Keratinocyte (primary cell): ENCODE measurements at regions not wholly inside any gene's neighbourhood (a gene's known extent, or its start where the extent isn't known, plus 50 kb on each side); places are given as distances from the start of the nearest gene placed in this dataset.
A peak's percentile ranks its signal among the peaks of the same experiment; 100 is the strongest.
"Not testable (repeated sequence)": the region's sequence is repeated elsewhere in the genome, so short reads cannot be mapped to it uniquely, and the experiment has no call there.

Source experiments
- DNase-seq: peaks from one replicate; pipeline ENCODE4 v3.0.0-alpha.2; 2011; ENCODE audit warnings: low read depth, missing footprints, low spot score
- FAIRE-seq: peaks from 2 replicates; lab custom pipeline; 2011; peaks lifted over from hg19 to GRCh38; lab: Jason Lieb, UNC
- H2AFZ ChIP-seq: 2 replicates; pipeline ENCODE4 v1.6.0; 2012; ENCODE audit warnings: low read length, control low read depth, inconsistent platforms; ENCODE audit not compliant: control insufficient read depth
- H3K27ac ChIP-seq: 2 replicates; pipeline ENCODE4 v1.5.1; 2011; ENCODE audit warnings: low read length; ENCODE audit not compliant: control insufficient read depth, insufficient read depth
- H3K27me3 ChIP-seq: 3 replicates; pipeline ENCODE4 v1.6.0; 2011; ENCODE audit warnings: low read length; ENCODE audit not compliant: control insufficient read depth, insufficient read depth; ENCODE audit errors: extremely low read depth
- H3K36me3 ChIP-seq, 2 experiments: 2 replicates in 1 of 2; 3 replicates in 1 of 2; pipeline ENCODE4 v1.5.1; 2011; ENCODE audit warnings: low read length in 2 of 2, mild to moderate bottlenecking in 1 of 2; ENCODE audit not compliant: control insufficient read depth in 2 of 2, insufficient read depth in 2 of 2; ENCODE audit errors: extremely low read depth in 1 of 2
- H3K4me1 ChIP-seq: 3 replicates; pipeline ENCODE4 v1.5.1; 2011; ENCODE audit warnings: low read length; ENCODE audit not compliant: control insufficient read depth, insufficient read depth; ENCODE audit errors: extremely low read depth
- H3K4me2 ChIP-seq: 3 replicates; pipeline ENCODE4 v1.6.0; 2011; ENCODE audit warnings: low read depth, low read length; ENCODE audit not compliant: control insufficient read depth, insufficient read depth; ENCODE audit errors: extremely low read depth
- H3K4me3 ChIP-seq, 3 experiments: fragments of 200-600 bp in 1 of 3; sonication (generic) in 1 of 3; 2 replicates in 2 of 3; 3 replicates in 1 of 3; pipeline ENCODE4 v1.5.1; 2011 to 2016; ENCODE audit warnings: low read length in 3 of 3, mild to moderate bottlenecking in 3 of 3, control low read depth in 2 of 3, inconsistent platforms in 1 of 3, low read depth in 1 of 3, mixed read lengths in 1 of 3, mixed run types in 1 of 3, moderate library complexity in 1 of 3; ENCODE audit not compliant: control insufficient read depth in 2 of 3, insufficient read depth in 2 of 3; ENCODE audit errors: extremely low read depth in 1 of 3
- H3K79me2 ChIP-seq: 2 replicates; pipeline ENCODE4 v1.6.0; 2012; ENCODE audit warnings: low read length; ENCODE audit not compliant: control insufficient read depth, insufficient read depth
- H3K9ac ChIP-seq: 3 replicates; pipeline ENCODE4 v1.6.0; 2011; ENCODE audit warnings: low read length; ENCODE audit not compliant: control insufficient read depth, insufficient read depth; ENCODE audit errors: extremely low read depth
- H3K9me1 ChIP-seq: 3 replicates; pipeline ENCODE4 v1.6.0; 2011; ENCODE audit warnings: low read length; ENCODE audit not compliant: control insufficient read depth, insufficient read depth; ENCODE audit errors: extremely low read depth
- H3K9me3 ChIP-seq: 2 replicates; pipeline ENCODE4 v1.5.1; 2012; ENCODE audit warnings: low read depth, low read length; ENCODE audit not compliant: control insufficient read depth
- H4K20me1 ChIP-seq: 3 replicates; pipeline ENCODE4 v1.6.0; 2011; ENCODE audit warnings: low read length; ENCODE audit not compliant: control insufficient read depth, insufficient read depth; ENCODE audit errors: extremely low read depth
- dilution Hi-C: fragments of 300-500 bp; cut with MboI; formaldehyde crosslinking; loops from one replicate; pipeline ENCODE4 v1.7.0; 2020; ENCODE audit warnings: low sequenced_read_pairs; ENCODE audit not compliant: extremely low pct_ligation_motif_present

GRCh38 chr16:46390660-46391462 is 230.3 kb downstream of the SHCBP1 start:
- FAIRE-seq, DNase-seq, H3K36me3 ChIP-seq, H3K4me3 ChIP-seq, H3K27me3 ChIP-seq, H2AFZ ChIP-seq, H3K4me1 ChIP-seq, H3K27ac ChIP-seq, H3K79me2 ChIP-seq, H3K9ac ChIP-seq, dilution Hi-C loops, H4K20me1 ChIP-seq, H3K9me1 ChIP-seq, H3K9me3 ChIP-seq, H3K4me2 ChIP-seq: not testable (repeated sequence)

DNA sequence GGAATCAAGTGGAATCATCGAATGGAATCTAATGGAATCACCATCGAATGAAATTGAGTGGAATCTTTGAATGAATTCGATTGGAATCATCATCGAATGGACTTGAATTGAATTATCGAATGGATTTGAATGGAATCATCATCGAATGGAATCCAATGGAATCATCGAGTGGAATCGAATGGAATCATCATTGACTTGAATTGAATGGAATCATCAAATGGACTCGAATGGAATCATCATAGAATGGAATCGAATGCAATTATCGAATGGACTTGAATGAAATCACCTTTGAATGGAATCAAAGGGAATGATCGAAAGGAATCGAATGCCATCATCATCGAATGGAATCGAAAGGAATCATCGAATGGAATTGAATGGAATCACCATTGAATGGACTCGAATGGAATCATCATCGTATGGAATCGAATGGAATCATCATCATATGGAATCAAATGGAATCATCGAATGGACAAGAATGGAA is 231.6 kb downstream of the SHCBP1 start:
- H3K4me2 ChIP-seq, H4K20me1 ChIP-seq, H3K9ac ChIP-seq, H3K9me3 ChIP-seq, H3K27ac ChIP-seq, H3K36me3 ChIP-seq, FAIRE-seq, H2AFZ ChIP-seq, H3K27me3 ChIP-seq, H3K9me1 ChIP-seq, H3K4me3 ChIP-seq, H3K79me2 ChIP-seq, dilution Hi-C loops, H3K4me1 ChIP-seq: not testable (repeated sequence)
- DNase-seq, result peak; percentile 100

GRCh38 chr16:46388939-46389491 is 232.2 kb downstream of the SHCBP1 start:
- H3K4me1 ChIP-seq, H3K9ac ChIP-seq, H2AFZ ChIP-seq, FAIRE-seq, H3K36me3 ChIP-seq, H3K4me3 ChIP-seq, H3K27ac ChIP-seq, H3K27me3 ChIP-seq, H4K20me1 ChIP-seq, dilution Hi-C loops, H3K79me2 ChIP-seq, H3K4me2 ChIP-seq, DNase-seq, H3K9me3 ChIP-seq, H3K9me1 ChIP-seq: not testable (repeated sequence)

DNA sequence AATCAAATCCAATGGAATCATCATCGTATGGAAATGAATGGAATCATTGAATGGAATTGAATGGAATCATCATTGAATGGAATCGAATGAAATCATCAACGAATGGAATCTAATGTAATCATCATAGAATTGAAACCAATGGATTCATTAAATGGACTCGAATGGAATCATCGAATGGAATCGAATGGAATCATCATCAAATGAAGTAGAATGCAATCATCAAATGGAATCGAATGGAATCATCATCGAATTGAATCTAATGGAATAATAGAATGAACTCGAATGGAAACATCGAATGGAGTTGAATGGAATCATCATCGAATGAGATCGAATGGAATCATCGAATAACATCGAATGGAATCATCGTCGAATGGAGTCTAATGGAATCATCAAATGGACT is 232.8 kb downstream of the SHCBP1 start:
- H3K9ac ChIP-seq, H3K9me3 ChIP-seq, H3K36me3 ChIP-seq, H3K27ac ChIP-seq, H3K4me1 ChIP-seq, H3K4me2 ChIP-seq, H4K20me1 ChIP-seq, FAIRE-seq, H3K27me3 ChIP-seq, DNase-seq, H2AFZ ChIP-seq, H3K4me3 ChIP-seq, H3K9me1 ChIP-seq, dilution Hi-C loops, H3K79me2 ChIP-seq: not testable (repeated sequence)

- H3K79me2 ChIP-seq, FAIRE-seq, H3K9ac ChIP-seq, dilution Hi-C loops, H3K9me1 ChIP-seq, DNase-seq, H3K36me3 ChIP-seq, H4K20me1 ChIP-seq, H3K9me3 ChIP-seq, H3K27ac ChIP-seq, H3K4me1 ChIP-seq, H2AFZ ChIP-seq, H3K4me3 ChIP-seq, H3K4me2 ChIP-seq, H3K27me3 ChIP-seq: not testable (repeated sequence)
These were observed 233.5 kb downstream of the SHCBP1 start for GRCh38 chr16:46387720-46388119.
